Neural cell (in vitro differentiated cells): ENCODE measurements at regions not wholly inside any gene's neighbourhood (a gene's known extent, or its start where the extent isn't known, plus 50 kb on each side); places are given as distances from the start of the nearest gene placed in this dataset.

Experiments
- H2AFZ ChIP-seq: fragments of 200-600, 300-800 bp; sonication (generic), shearing (Covaris generic); 2 replicates; pipeline ENCODE4 v1.6.0; 2014; ENCODE audit warnings: low read depth, mild to moderate bottlenecking, antibody characterized with exemption, low read length, moderate library complexity
- H3F3A ChIP-seq: fragments of 200-600 bp; shearing (Covaris generic); 2 replicates; pipeline ENCODE4 v1.6.1; 2016; ENCODE audit warnings: mild to moderate bottlenecking, moderate library complexity, mixed read lengths, antibody characterized with exemption, low read length; ENCODE audit not compliant: insufficient read depth, poor library complexity, severe bottlenecking
- H3K27ac ChIP-seq: fragments of 200-600, 300-800 bp; sonication (generic), shearing (Covaris generic); 2 replicates; pipeline ENCODE4 v1.5.1; 2014; ENCODE audit warnings: mild to moderate bottlenecking, low read length, moderate library complexity
- H3K27me3 ChIP-seq: fragments of 300-800, 200-600 bp; sonication (generic), shearing (Covaris generic); 2 replicates; pipeline ENCODE4 v1.6.0; 2014; ENCODE audit warnings: mild to moderate bottlenecking, low read depth, low read length, moderate library complexity; ENCODE audit not compliant: insufficient read depth
- H3K36me3 ChIP-seq: fragments of 300-800, 200-600 bp; sonication (generic), shearing (Covaris generic); 2 replicates; pipeline ENCODE4 v1.5.1; 2014; ENCODE audit warnings: mild to moderate bottlenecking, antibody characterized with exemption, low read length, moderate library complexity; ENCODE audit not compliant: insufficient read depth
- H3K4me2 ChIP-seq: fragments of 300-800, 200-600 bp; sonication (generic), shearing (Covaris generic); 2 replicates; pipeline ENCODE4 v1.6.0; 2014; ENCODE audit warnings: mild to moderate bottlenecking, low read length
- H3K4me3 ChIP-seq: fragments of 300-800, 200-600 bp; sonication (generic), shearing (Covaris generic); 2 replicates; pipeline ENCODE4 v1.5.1; 2014; ENCODE audit warnings: mild to moderate bottlenecking, low read length, moderate library complexity
- H3K79me2 ChIP-seq: fragments of 200-600 bp; shearing (Covaris generic); replicated peaks from 2 replicates; pipeline ENCODE4 v1.6.0; 2014; ENCODE audit warnings: mild to moderate bottlenecking, low read length, moderate library complexity; ENCODE audit not compliant: insufficient read depth
- H3K9ac ChIP-seq: fragments of 300-800, 200-600 bp; sonication (generic), shearing (Covaris generic); 2 replicates; pipeline ENCODE4 v1.6.1; 2016; ENCODE audit warnings: mild to moderate bottlenecking, low read length, mixed read lengths
- H3K9me2 ChIP-seq: fragments of 200-600 bp; shearing (Covaris generic); 2 replicates; pipeline ENCODE4 v1.6.1; 2016; ENCODE audit warnings: mild to moderate bottlenecking, low read length, mixed read lengths; ENCODE audit not compliant: insufficient read depth
- H3K9me3 ChIP-seq: fragments of 200-600, 300-800 bp; sonication (generic), shearing (Covaris generic); 2 replicates; pipeline ENCODE4 v1.6.1; 2016; ENCODE audit warnings: mild to moderate bottlenecking, mixed run types, low read length, moderate library complexity, mixed read lengths
- H4K20me1 ChIP-seq: fragments of 200-600 bp; shearing (Covaris generic); 2 replicates; pipeline ENCODE4 v1.6.1; 2016; ENCODE audit warnings: mild to moderate bottlenecking, mixed run types; ENCODE audit not compliant: insufficient read depth
- CTCF ChIP-seq: fragments of 450-650 bp; IDR thresholded peaks from 2 replicates; pipeline ENCODE4 v1.5.1; 2014; ENCODE audit warnings: antibody characterized with exemption, mild to moderate bottlenecking, moderate library complexity; ENCODE audit not compliant: poor library complexity, severe bottlenecking
- EP300 ChIP-seq: fragments of 450-650 bp; conservative IDR thresholded peaks from 2 replicates; pipeline ENCODE4 v1.6.1; 2014; ENCODE audit warnings: antibody characterized with exemption, mild to moderate bottlenecking, moderate library complexity; ENCODE audit not compliant: poor library complexity, severe bottlenecking
- EZH2 ChIP-seq: fragments of 200-600, 300-800 bp; shearing (Covaris generic), sonication (generic); IDR thresholded peaks from 2 replicates; pipeline ENCODE4 v1.6.1; 2014; ENCODE audit warnings: antibody characterized with exemption, low read length, borderline replicate concordance, mild to moderate bottlenecking; ENCODE audit not compliant: insufficient read depth, poor library complexity, severe bottlenecking
- MXI1 ChIP-seq: fragments of 450-650 bp; conservative IDR thresholded peaks from 2 replicates; pipeline ENCODE4 v1.6.1; 2014; ENCODE audit warnings: antibody characterized with exemption, mild to moderate bottlenecking; ENCODE audit not compliant: poor library complexity, severe bottlenecking
- POLR2AphosphoS5 ChIP-seq: IDR thresholded peaks from 2 replicates; pipeline ENCODE4 v1.6.1; 2012
- RAD21 ChIP-seq: fragments of 450-650 bp; conservative IDR thresholded peaks from 2 replicates; pipeline ENCODE4 v1.6.1; 2014; ENCODE audit warnings: antibody characterized with exemption, mild to moderate bottlenecking, moderate library complexity
- REST ChIP-seq: IDR thresholded peaks from 2 replicates; pipeline ENCODE4 v1.6.1; 2012; ENCODE audit warnings: borderline replicate concordance
- SMC3 ChIP-seq: fragments of 450-650 bp; conservative IDR thresholded peaks from 2 replicates; pipeline ENCODE4 v1.6.1; 2014; ENCODE audit warnings: antibody characterized with exemption, mild to moderate bottlenecking, moderate library complexity; ENCODE audit not compliant: poor library complexity
- TAF1 ChIP-seq: IDR thresholded peaks from 2 replicates; pipeline ENCODE4 v1.6.1; 2012; ENCODE audit warnings: low read depth

GRCh38 chr2:4882941-4883340, 809.2 kb upstream of the SOX11 start:
- Histone ChIP-seq H3K9ac (no peak overlapping the region), H3K9me2 (no peaks in the 10 kb centered on the region), H3K36me3 (no peaks in the 10 kb centered on the region), H3K79me2 (no peaks in the 10 kb centered on the region), H4K20me1 (no peaks in the 10 kb centered on the region), H3F3A (no peaks in the 10 kb centered on the region), H3K27ac (no peak overlapping the region), H3K9me3 (no peaks in the 10 kb centered on the region), H2AFZ (no peak overlapping the region), H3K4me3 (no peak overlapping the region), H3K4me2 (no peak overlapping the region), H3K27me3 (no peaks in the 10 kb centered on the region)
- TF ChIP-seq RAD21 (no peak), TAF1 (no peak), CTCF (no peak), MXI1 (no peak), REST (no peak), POLR2AphosphoS5 (no peak), EZH2 (no peak), EP300 (no peak), SMC3 (no peak)

GRCh38 chr2:4883375-4883774, 808.8 kb upstream of the SOX11 start:
- Histone ChIP-seq H3K9me3 (no peaks in the 10 kb centered on the region), H4K20me1 (no peaks in the 10 kb centered on the region), H3F3A (no peaks in the 10 kb centered on the region), H3K27me3 (no peaks in the 10 kb centered on the region), H3K27ac (no peak overlapping the region), H3K36me3 (no peaks in the 10 kb centered on the region), H3K9ac (no peak overlapping the region), H3K4me3 (no peak overlapping the region), H3K9me2 (no peaks in the 10 kb centered on the region), H2AFZ (no peak overlapping the region), H3K79me2 (no peaks in the 10 kb centered on the region), H3K4me2 (no peak overlapping the region)
- no peak for TF ChIP-seq EZH2
- TF ChIP-seq POLR2AphosphoS5: no peak
- no peak for TF ChIP-seq TAF1

GRCh38 chr2:4884117-4884571, 808.0 kb upstream of the SOX11 start:
- no peak overlapping the region for H2AFZ ChIP-seq
- H3F3A ChIP-seq: no peaks in the 10 kb centered on the region
- no peaks in the 10 kb centered on the region for H4K20me1 ChIP-seq
- no peaks in the 10 kb centered on the region for H3K79me2 ChIP-seq
- H3K4me3 ChIP-seq: no peak overlapping the region
- no peak overlapping the region for H3K9ac ChIP-seq
- H3K9me3 ChIP-seq: no peaks in the 10 kb centered on the region
- H3K4me2 ChIP-seq: no peak overlapping the region
- H3K27me3 ChIP-seq: no peaks in the 10 kb centered on the region
- no peaks in the 10 kb centered on the region for H3K36me3 ChIP-seq
- H3K27ac ChIP-seq: no peak overlapping the region
- no peaks in the 10 kb centered on the region for H3K9me2 ChIP-seq
- TF ChIP-seq TAF1 (no peak), POLR2AphosphoS5 (no peak), CTCF (no peak), RAD21 (no peak), EZH2 (no peak), EP300 (no peak), MXI1 (no peak), REST (no peak), SMC3 (no peak)
